Bronchial epithelial cell (primary cell): ENCODE measurements at regions not wholly inside any gene's neighbourhood (a gene's known extent, or its start where the extent isn't known, plus 50 kb on each side); places are given as distances from the start of the nearest gene placed in this dataset.
"Not testable (repeated sequence)": the region's sequence is repeated elsewhere in the genome, so short reads cannot be mapped to it uniquely, and the experiment has no call there.

Experiments used
- DNase-seq: peaks from one replicate; pipeline ENCODE4 v3.0.0-alpha.2; 2010; ENCODE audit warnings: low read depth
- FAIRE-seq: peaks from 2 replicates; lab custom pipeline; 2011; peaks lifted over from hg19 to GRCh38; lab: Jason Lieb, UNC
- H3K27me3 ChIP-seq: 2 replicates; pipeline ENCODE4 v1.5.1; 2011; ENCODE audit warnings: low read length; ENCODE audit not compliant: control insufficient read depth, insufficient read depth
- H3K36me3 ChIP-seq: 2 replicates; pipeline ENCODE4 v1.5.1; 2011; ENCODE audit warnings: low read length; ENCODE audit not compliant: control insufficient read depth, insufficient read depth
- H3K4me3 ChIP-seq: 2 replicates; pipeline ENCODE4 v1.5.1; 2011; ENCODE audit warnings: mild to moderate bottlenecking, low read depth, low read length, control low read depth
- CTCF ChIP-seq: IDR thresholded peaks from 2 replicates; pipeline ENCODE4 v1.5.1; 2011; ENCODE audit warnings: mild to moderate bottlenecking, moderate library complexity, low read length, control low read depth, inconsistent platforms; ENCODE audit not compliant: insufficient read depth, severe bottlenecking

GRCh38 chr14:106166650-106167204, 640.3 kb downstream of the TMEM121 start:
- TF ChIP-seq CTCF: no peak
- Histone ChIP-seq H3K36me3 (no peaks in the 10 kb centered on the region), H3K27me3 (no peaks in the 10 kb centered on the region), H3K4me3 (no peak overlapping the region)
- no peak for DNase-seq
- no peak for FAIRE-seq

- H3K36me3 ChIP-seq, FAIRE-seq, H3K4me3 ChIP-seq, DNase-seq, H3K27me3 ChIP-seq: not testable (repeated sequence)
Measured at GRCh38 chr14:106170163-106170658, 643.8 kb downstream of the TMEM121 start.

- TF ChIP-seq CTCF: no peak
- Histone ChIP-seq H3K27me3 (no peaks in the 10 kb centered on the region), H3K4me3 (no peak overlapping the region), H3K36me3 (no peaks in the 10 kb centered on the region)
- FAIRE-seq: no peak
- DNase-seq: no peak
Measured at GRCh38 chr14:106174206-106174605, 647.8 kb downstream of the TMEM121 start.

- not testable (repeated sequence) for H3K27me3 ChIP-seq, DNase-seq, H3K36me3 ChIP-seq, H3K4me3 ChIP-seq
- FAIRE-seq: peak; percentile 86
Measured at GRCh38 chr14:106177266-106178246, 651.2 kb downstream of the TMEM121 start.

GRCh38 chr14:106179761-106180160, 653.4 kb downstream of the TMEM121 start:
- Histone ChIP-seq H3K4me3 (no peak overlapping the region), H3K36me3 (no peaks in the 10 kb centered on the region), H3K27me3 (no peaks in the 10 kb centered on the region)
- TF ChIP-seq CTCF: no peak
- FAIRE-seq (no peak), DNase-seq (no peak)

- H3K4me3 ChIP-seq, H3K27me3 ChIP-seq, DNase-seq, H3K36me3 ChIP-seq: not testable (repeated sequence)
- peak; percentile 75 for FAIRE-seq
Measured at GRCh38 chr14:106184771-106185170, 658.4 kb downstream of the TMEM121 start.

GRCh38 chr14:106185174-106185836, 658.9 kb downstream of the TMEM121 start:
- not testable (repeated sequence) for H3K36me3 ChIP-seq, H3K4me3 ChIP-seq, DNase-seq, H3K27me3 ChIP-seq
- peak; percentile 47 for FAIRE-seq
